CD14-positive monocyte (primary cell): ENCODE measurements at regions not wholly inside any gene's neighbourhood (a gene's known extent, or its start where the extent isn't known, plus 50 kb on each side); places are given as distances from the start of the nearest gene placed in this dataset.
A peak's percentile ranks its signal among the peaks of the same experiment; 100 is the strongest.

Experiments
- DNase-seq, 3 donors: peaks; one replicate each; pipeline ENCODE4 v3.0.0-alpha.2; 2011 to 2022
- H2AFZ ChIP-seq: 2 replicates; pipeline ENCODE4 v1.6.0; 2012; ENCODE audit warnings: mild to moderate bottlenecking, low read depth, low read length, inconsistent platforms; ENCODE audit not compliant: insufficient read depth, poor library complexity, severe bottlenecking
- H3K27ac ChIP-seq, 2 donors: 1 replicate in 1 of 2; 2 replicates in 1 of 2; pipeline ENCODE4 v1.5.1; 2012 to 2013; ENCODE audit warnings: low read length in 2 of 2, control low read depth in 1 of 2, inconsistent platforms in 1 of 2, low read depth in 1 of 2, mild to moderate bottlenecking in 1 of 2
- H3K27me3 ChIP-seq, 2 donors: one replicate each; pipeline versions ENCODE4 v1.6.0 to v1.6.1; 2011 to 2013; ENCODE audit warnings: low read length in 2 of 2; ENCODE audit not compliant: control insufficient read depth in 2 of 2, insufficient read depth in 2 of 2
- H3K36me3 ChIP-seq, 2 donors: replicated peaks in 1 of 2; 1 replicate in 1 of 2; 2 replicates in 1 of 2; pipeline versions ENCODE4 v1.5.1 to v1.6.1; 2012 to 2013; ENCODE audit warnings: low read length in 2 of 2, control low read depth in 1 of 2, inconsistent platforms in 1 of 2, mild to moderate bottlenecking in 1 of 2; ENCODE audit not compliant: insufficient read depth in 2 of 2, control insufficient read depth in 1 of 2
- H3K4me1 ChIP-seq, 2 donors: 1 replicate in 1 of 2; 2 replicates in 1 of 2; pipeline versions ENCODE4 v1.5.1 to v1.6.1; 2012 to 2013; ENCODE audit warnings: low read length in 2 of 2, control low read depth in 1 of 2, inconsistent platforms in 1 of 2, mild to moderate bottlenecking in 1 of 2, moderate library complexity in 1 of 2; ENCODE audit not compliant: insufficient read depth in 2 of 2, control insufficient read depth in 1 of 2
- H3K4me2 ChIP-seq: replicated peaks from 2 replicates; pipeline ENCODE3; 2012; ENCODE audit warnings: low read length, moderate library complexity, mild to moderate bottlenecking; ENCODE audit not compliant: poor library complexity, severe bottlenecking; ENCODE audit errors: extremely low read depth
- H3K4me3 ChIP-seq, 3 experiments: fragments of 200-600 bp in 1 of 3; sonication (generic) in 1 of 3; replicated peaks in 1 of 3; 1 replicate in 2 of 3; 2 replicates in 1 of 3; pipeline ENCODE4 v1.5.1; 2011 to 2013; ENCODE audit warnings: low read length in 3 of 3, mild to moderate bottlenecking in 3 of 3, control low read depth in 2 of 3, low read depth in 2 of 3, inconsistent platforms in 1 of 3, moderate library complexity in 1 of 3
- H3K79me2 ChIP-seq: 2 replicates; pipeline ENCODE4 v1.6.0; 2012; ENCODE audit warnings: mild to moderate bottlenecking, control low read depth, inconsistent platforms, low read length, moderate library complexity; ENCODE audit not compliant: insufficient read depth
- H3K9ac ChIP-seq: 2 replicates; pipeline ENCODE4 v1.6.0; 2017; ENCODE audit warnings: low read length, mild to moderate bottlenecking; ENCODE audit not compliant: insufficient read depth, poor library complexity, severe bottlenecking
- H3K9me3 ChIP-seq, 2 donors: replicated peaks in 1 of 2; 1 replicate in 1 of 2; 2 replicates in 1 of 2; pipeline versions ENCODE4 v1.5.1 to v1.6.1; 2012 to 2013; ENCODE audit warnings: low read length in 2 of 2, control low read depth in 1 of 2; ENCODE audit not compliant: control insufficient read depth in 1 of 2, insufficient read depth in 1 of 2
- H4K20me1 ChIP-seq: 2 replicates; pipeline ENCODE4 v1.6.0; 2012; ENCODE audit warnings: mild to moderate bottlenecking, low read length, control low read depth, moderate library complexity; ENCODE audit not compliant: insufficient read depth
- H3K27ac Mint-ChIP-seq, 7 donors: one replicate each; pipeline ENCODE4 v1.8.0; 2020; ENCODE audit warnings: mild to moderate bottlenecking in 7 of 7, mixed read lengths in 7 of 7, moderate library complexity in 6 of 7, inconsistent platforms in 2 of 7
- H3K27me3 Mint-ChIP-seq, 3 donors: one replicate each; pipeline ENCODE4 v1.8.0; 2021 to 2022; ENCODE audit warnings: low read depth in 3 of 3, mild to moderate bottlenecking in 3 of 3, mixed read lengths in 3 of 3, moderate library complexity in 3 of 3, inconsistent platforms in 1 of 3
- H3K36me3 Mint-ChIP-seq, 2 donors: one replicate each; pipeline ENCODE4 v1.8.0; 2020; ENCODE audit warnings: mixed read lengths in 2 of 2, inconsistent platforms in 1 of 2, mild to moderate bottlenecking in 1 of 2
- H3K4me1 Mint-ChIP-seq: one replicate; pipeline ENCODE4 v1.8.0; 2020; ENCODE audit warnings: mild to moderate bottlenecking, mixed read lengths
- H3K4me3 Mint-ChIP-seq, 2 donors: one replicate each; pipeline ENCODE4 v1.8.0; 2020; ENCODE audit warnings: mild to moderate bottlenecking in 2 of 2, mixed read lengths in 2 of 2, moderate library complexity in 1 of 2
- H3K9me3 Mint-ChIP-seq, 7 donors: one replicate each; pipeline ENCODE4 v1.8.0; 2020 to 2022; ENCODE audit warnings: mixed read lengths in 7 of 7, mild to moderate bottlenecking in 6 of 7, moderate library complexity in 6 of 7, inconsistent platforms in 2 of 7
- WGBS: methylation state at CpG from one replicate; pipeline ENCODE4 v1.1.5; 2013; ENCODE audit warnings: missing lambda C conversion rate; ENCODE audit not compliant: insufficient coverage; 5-methylcytosine and 5-hydroxymethylcytosine counted together
- intact Hi-C, 2 donors: fragments of 100-400 bp; cut with micrococcal nuclease; formaldehyde crosslinking; loops; one replicate each; pipeline versions ENCODE4 v1.15.0 to v1.15.1; 2023
- TF ChIP-seq, protein P1 (sequence below): fragments of 200-600 bp; IDR thresholded peaks from one replicate; pipeline ENCODE4 v1.8.0; 2022; ENCODE audit warnings: antibody characterized with exemption, mild to moderate bottlenecking

- Histone ChIP-seq H3K27me3 (peaks cover 0 to 18% of the 10 kb centered on the region in 2 donors), H3K4me1 (peaks cover 7 to 8% of the 10 kb centered on the region in 2 donors), H3K79me2 (no peaks in the 10 kb centered on the region), H3K36me3 (no peaks in the 10 kb centered on the region), H3K4me3 (no peak overlapping the region), H2AFZ (no peak overlapping the region), H3K4me2 (no peak overlapping the region), H3K27ac (no peak overlapping the region), H3K9ac (no peak overlapping the region), H3K9me3 (no peaks in the 10 kb centered on the region), H4K20me1 (no peaks in the 10 kb centered on the region)
- TF ChIP-seq, protein P1, sequence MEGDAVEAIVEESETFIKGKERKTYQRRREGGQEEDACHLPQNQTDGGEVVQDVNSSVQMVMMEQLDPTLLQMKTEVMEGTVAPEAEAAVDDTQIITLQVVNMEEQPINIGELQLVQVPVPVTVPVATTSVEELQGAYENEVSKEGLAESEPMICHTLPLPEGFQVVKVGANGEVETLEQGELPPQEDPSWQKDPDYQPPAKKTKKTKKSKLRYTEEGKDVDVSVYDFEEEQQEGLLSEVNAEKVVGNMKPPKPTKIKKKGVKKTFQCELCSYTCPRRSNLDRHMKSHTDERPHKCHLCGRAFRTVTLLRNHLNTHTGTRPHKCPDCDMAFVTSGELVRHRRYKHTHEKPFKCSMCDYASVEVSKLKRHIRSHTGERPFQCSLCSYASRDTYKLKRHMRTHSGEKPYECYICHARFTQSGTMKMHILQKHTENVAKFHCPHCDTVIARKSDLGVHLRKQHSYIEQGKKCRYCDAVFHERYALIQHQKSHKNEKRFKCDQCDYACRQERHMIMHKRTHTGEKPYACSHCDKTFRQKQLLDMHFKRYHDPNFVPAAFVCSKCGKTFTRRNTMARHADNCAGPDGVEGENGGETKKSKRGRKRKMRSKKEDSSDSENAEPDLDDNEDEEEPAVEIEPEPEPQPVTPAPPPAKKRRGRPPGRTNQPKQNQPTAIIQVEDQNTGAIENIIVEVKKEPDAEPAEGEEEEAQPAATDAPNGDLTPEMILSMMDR = no peak
- no peak for DNase-seq
- peak overlapping the region in 1 of 7 donors; percentile 10 for H3K27ac Mint-ChIP-seq
- H3K4me1 Mint-ChIP-seq = peaks cover 8% of the 10 kb centered on the region
- H3K4me3 Mint-ChIP-seq = no peak overlapping the region
- intact Hi-C loops = no loop called here
- H3K9me3 Mint-ChIP-seq = peaks cover 0 to 7% (median 0%) of the 10 kb centered on the region in 7 donors
- 95% methylated on average over 13 of the region's 15 CpGs for WGBS
- H3K36me3 Mint-ChIP-seq = no peaks in the 10 kb centered on the region
- peaks cover 19 to 26% (median 20%) of the 10 kb centered on the region in 3 donors for H3K27me3 Mint-ChIP-seq
Measured at GRCh38 chr20:62563561-62563960, 78.7 kb upstream of the SLCO4A1 start.

- intact Hi-C loops = no loop called here
- no peaks in the 10 kb centered on the region for H3K36me3 Mint-ChIP-seq
- WGBS = 95% methylated on average over 32 of the region's 42 CpGs
Measured at GRCh38 chr20:62564456-62565245, 77.7 kb upstream of the SLCO4A1 start.

More at GRCh38 chr20:62564456-62565245, 77.7 kb upstream of the SLCO4A1 start:
- H3K36me3 ChIP-seq = no peaks in the 10 kb centered on the region
- peaks cover 7 to 8% of the 10 kb centered on the region in 2 donors for H3K4me1 ChIP-seq
- no peaks in the 10 kb centered on the region for H3K79me2 ChIP-seq
- no peak overlapping the region for H3K4me2 ChIP-seq
- no peak overlapping the region for H3K9ac ChIP-seq
- H3K9me3 ChIP-seq = no peaks in the 10 kb centered on the region
- H3K27me3 Mint-ChIP-seq = peaks cover 20 to 29% (median 20%) of the 10 kb centered on the region in 3 donors
- peaks cover 0 to 18% of the 10 kb centered on the region in 2 donors for H3K27me3 ChIP-seq
- no peak overlapping the region for H2AFZ ChIP-seq
- DNase-seq = no peak
- no peak overlapping the region for H3K4me3 Mint-ChIP-seq
- H3K4me1 Mint-ChIP-seq = peaks cover 8% of the 10 kb centered on the region
- H3K4me3 ChIP-seq = no peak overlapping the region
- no peaks in the 10 kb centered on the region for H4K20me1 ChIP-seq
- H3K9me3 Mint-ChIP-seq = peaks cover 0 to 7% (median 0%) of the 10 kb centered on the region in 7 donors
- TF ChIP-seq, protein P1 = no peak
- no peak overlapping the region for H3K27ac Mint-ChIP-seq
- no peak overlapping the region for H3K27ac ChIP-seq
